RWPE2 (cell line): ENCODE measurements at regions not wholly inside any gene's neighbourhood (a gene's known extent, or its start where the extent isn't known, plus 50 kb on each side); places are given as distances from the start of the nearest gene placed in this dataset.
A peak's percentile ranks its signal among the peaks of the same experiment; 100 is the strongest.

Experiments used
- ATAC-seq: fragments of 200-7000 bp; cut with Tn5 transposase; 3 replicates; pipeline ENCODE4 v1.9.1; 2021; ENCODE audit warnings: low read depth
- DNase-seq: peaks from one replicate; pipeline ENCODE4 v3.0.0-alpha.2; 2020; ENCODE audit warnings: low spot score
- H3K27ac ChIP-seq: fragments of 450-650 bp; 2 replicates; pipeline ENCODE4 v1.5.1; 2017; ENCODE audit warnings: mild to moderate bottlenecking; ENCODE audit not compliant: poor library complexity, severe bottlenecking
- H3K27me3 ChIP-seq: fragments of 250-450 bp; sonication (Bioruptor Pico); 2 replicates; pipeline ENCODE4 v1.5.1; 2021; ENCODE audit warnings: mild to moderate bottlenecking, moderate library complexity; ENCODE audit not compliant: insufficient read depth, poor library complexity, severe bottlenecking
- H3K36me3 ChIP-seq: fragments of 250-450 bp; sonication (Bioruptor Pico); 2 replicates; pipeline ENCODE4 v1.5.1; 2020; ENCODE audit warnings: low read depth, mild to moderate bottlenecking, moderate library complexity
- H3K4me1 ChIP-seq: fragments of 250-450 bp; sonication (Bioruptor Pico); 2 replicates; pipeline ENCODE4 v1.5.1; 2021; ENCODE audit warnings: mild to moderate bottlenecking, moderate library complexity; ENCODE audit not compliant: insufficient read depth, poor library complexity, severe bottlenecking
- H3K4me3 ChIP-seq: fragments of 250-450 bp; sonication (Bioruptor Pico); 2 replicates; pipeline ENCODE4 v1.5.1; 2021; ENCODE audit warnings: mild to moderate bottlenecking, moderate library complexity; ENCODE audit not compliant: severe bottlenecking
- H3K9me3 ChIP-seq: fragments of 250-450 bp; sonication (Bioruptor Pico); 2 replicates; pipeline ENCODE4 v1.5.1; 2021; ENCODE audit warnings: mild to moderate bottlenecking, moderate library complexity; ENCODE audit not compliant: severe bottlenecking
- TF ChIP-seq, protein P1 (sequence below): fragments of 450-650 bp; IDR thresholded peaks from one replicate; pipeline ENCODE4 v1.5.1; 2017; ENCODE audit warnings: mild to moderate bottlenecking, moderate library complexity; ENCODE audit not compliant: poor library complexity, severe bottlenecking

DNA sequence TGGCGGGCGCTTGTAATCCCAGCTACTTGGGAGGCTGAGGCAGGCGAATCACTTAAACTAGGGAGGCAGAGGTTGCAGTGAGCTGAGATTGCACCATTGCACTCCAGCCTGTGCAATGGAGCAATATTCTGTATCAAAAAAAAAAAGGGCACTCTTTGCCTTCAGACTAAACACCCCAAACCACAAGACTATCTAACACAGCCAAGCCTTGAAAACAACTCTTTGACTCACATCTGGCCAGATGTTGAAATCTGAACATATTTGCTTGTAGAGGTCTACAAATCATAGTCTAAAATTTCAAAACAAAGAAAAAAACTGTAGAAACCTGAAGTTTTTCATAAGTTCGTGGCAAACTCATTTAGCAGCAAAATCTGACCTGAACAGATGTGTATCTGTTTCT, 94.9 kb downstream of the FAM161A start:
- Histone ChIP-seq H3K9me3 (no peaks in the 10 kb centered on the region), H3K36me3 (no peaks in the 10 kb centered on the region), H3K27ac (peak overlapping the region; percentile 59), H3K4me3 (no peak overlapping the region), H3K4me1 (peaks cover 21% of the 10 kb centered on the region), H3K27me3 (no peaks in the 10 kb centered on the region)
- TF ChIP-seq, protein P1, sequence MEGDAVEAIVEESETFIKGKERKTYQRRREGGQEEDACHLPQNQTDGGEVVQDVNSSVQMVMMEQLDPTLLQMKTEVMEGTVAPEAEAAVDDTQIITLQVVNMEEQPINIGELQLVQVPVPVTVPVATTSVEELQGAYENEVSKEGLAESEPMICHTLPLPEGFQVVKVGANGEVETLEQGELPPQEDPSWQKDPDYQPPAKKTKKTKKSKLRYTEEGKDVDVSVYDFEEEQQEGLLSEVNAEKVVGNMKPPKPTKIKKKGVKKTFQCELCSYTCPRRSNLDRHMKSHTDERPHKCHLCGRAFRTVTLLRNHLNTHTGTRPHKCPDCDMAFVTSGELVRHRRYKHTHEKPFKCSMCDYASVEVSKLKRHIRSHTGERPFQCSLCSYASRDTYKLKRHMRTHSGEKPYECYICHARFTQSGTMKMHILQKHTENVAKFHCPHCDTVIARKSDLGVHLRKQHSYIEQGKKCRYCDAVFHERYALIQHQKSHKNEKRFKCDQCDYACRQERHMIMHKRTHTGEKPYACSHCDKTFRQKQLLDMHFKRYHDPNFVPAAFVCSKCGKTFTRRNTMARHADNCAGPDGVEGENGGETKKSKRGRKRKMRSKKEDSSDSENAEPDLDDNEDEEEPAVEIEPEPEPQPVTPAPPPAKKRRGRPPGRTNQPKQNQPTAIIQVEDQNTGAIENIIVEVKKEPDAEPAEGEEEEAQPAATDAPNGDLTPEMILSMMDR: no peak
- ATAC-seq (peak; percentile 16; the same call in 2 of the 3 replicates), DNase-seq (no peak)

DNA sequence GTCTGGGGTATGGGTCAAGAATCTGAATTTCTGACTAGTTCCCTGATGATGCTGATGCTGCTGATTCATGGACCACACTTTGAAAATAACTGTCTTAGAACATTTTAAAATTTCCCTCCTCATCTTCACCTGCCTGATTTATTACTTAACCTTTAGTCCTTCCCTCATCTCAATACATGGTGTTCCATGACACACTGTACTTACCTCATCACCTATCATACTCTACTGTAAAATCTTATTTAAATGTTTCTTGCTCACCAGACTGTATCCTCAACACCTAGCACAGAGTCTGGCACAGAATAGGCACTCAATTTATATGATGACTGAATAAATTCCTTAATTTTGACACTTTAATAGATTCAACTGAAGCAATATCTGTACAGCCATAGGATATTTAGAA, 95.7 kb downstream of the FAM161A start:
- TF ChIP-seq, protein P1: no peak
- Histone ChIP-seq H3K4me3 (no peak overlapping the region), H3K27ac (no peak overlapping the region), H3K27me3 (no peaks in the 10 kb centered on the region), H3K36me3 (no peaks in the 10 kb centered on the region), H3K9me3 (no peaks in the 10 kb centered on the region), H3K4me1 (peaks cover 21% of the 10 kb centered on the region)
- no peak for DNase-seq
- ATAC-seq: no peak

DNA sequence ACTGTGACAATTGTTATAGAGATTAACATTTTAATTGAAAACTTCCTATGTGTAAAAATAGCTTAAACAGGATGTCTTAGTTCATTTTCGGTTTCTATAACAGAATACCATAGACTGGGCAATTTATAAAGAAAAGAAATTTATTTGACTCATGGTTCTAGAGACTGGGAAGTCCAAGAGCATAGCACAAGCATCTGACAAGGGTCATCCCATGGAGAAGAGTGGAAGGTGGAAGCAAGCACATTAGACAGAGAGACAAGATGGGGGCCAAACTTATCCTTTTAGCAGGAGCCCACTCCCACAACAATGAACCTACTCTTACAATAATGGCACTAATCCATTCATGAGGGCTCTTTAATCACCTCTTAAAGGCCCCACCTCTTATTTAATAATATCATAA, 100.3 kb downstream of the FAM161A start:
- Histone ChIP-seq H3K27ac (no peak overlapping the region), H3K36me3 (no peaks in the 10 kb centered on the region), H3K4me1 (no peaks in the 10 kb centered on the region), H3K9me3 (no peaks in the 10 kb centered on the region), H3K4me3 (no peak overlapping the region), H3K27me3 (no peaks in the 10 kb centered on the region)
- TF ChIP-seq, protein P1: no peak
- DNase-seq: no peak
- ATAC-seq: no peak

DNA sequence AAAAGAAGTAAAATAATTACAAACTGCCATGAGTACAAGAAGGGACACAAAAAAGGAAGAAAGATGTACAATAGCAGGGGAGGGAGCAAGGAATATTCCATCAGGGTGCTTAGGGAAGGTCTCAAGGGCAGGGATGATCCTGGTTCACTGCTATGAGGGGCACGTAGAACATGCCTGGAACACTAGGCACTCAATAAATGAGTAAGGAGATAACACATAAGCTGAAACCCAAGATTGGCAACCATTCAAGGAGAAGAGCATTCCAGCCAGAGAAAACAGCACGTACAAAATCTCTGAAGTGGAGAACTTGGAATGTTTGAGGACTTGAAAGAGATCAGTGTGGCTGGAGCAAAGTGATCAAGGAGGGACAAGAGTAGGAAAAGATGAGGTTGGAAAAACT, 103.2 kb downstream of the FAM161A start:
- Histone ChIP-seq H3K36me3 (no peaks in the 10 kb centered on the region), H3K27ac (no peak overlapping the region), H3K4me3 (no peak overlapping the region), H3K27me3 (no peaks in the 10 kb centered on the region), H3K4me1 (no peaks in the 10 kb centered on the region), H3K9me3 (no peaks in the 10 kb centered on the region)
- ATAC-seq: no peak
- TF ChIP-seq, protein P1: no peak
- DNase-seq: no peak

DNA sequence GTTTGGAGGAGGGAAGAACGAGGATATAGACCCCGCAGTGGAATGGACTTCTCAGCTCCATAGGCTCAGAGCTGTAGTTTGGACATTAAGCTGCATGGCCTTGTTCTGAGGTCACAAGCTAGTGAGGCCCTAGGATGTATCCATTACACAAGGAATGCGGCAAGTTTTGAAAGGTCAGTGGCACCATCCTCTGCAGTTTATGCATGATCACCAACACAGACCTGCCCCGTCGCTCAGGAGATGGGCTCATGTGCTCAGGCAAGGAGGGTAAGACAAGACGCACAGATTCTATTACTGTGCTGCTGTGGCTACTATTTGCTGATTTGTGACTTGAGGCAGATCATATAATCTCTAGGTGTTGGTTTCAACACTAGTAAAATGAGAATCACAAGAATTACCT, 110.9 kb downstream of the FAM161A start:
- Histone ChIP-seq H3K9me3 (no peaks in the 10 kb centered on the region), H3K36me3 (no peaks in the 10 kb centered on the region), H3K27ac (no peak overlapping the region), H3K4me3 (no peak overlapping the region), H3K27me3 (no peaks in the 10 kb centered on the region), H3K4me1 (no peaks in the 10 kb centered on the region)
- ATAC-seq (no peak), DNase-seq (no peak)
- TF ChIP-seq, protein P1: no peak
